Psoas muscle (tissue), 7 donors: ENCODE measurements at regions not wholly inside any gene's neighbourhood (a gene's known extent, or its start where the extent isn't known, plus 50 kb on each side); places are given as distances from the start of the nearest gene placed in this dataset.

ENCODE experiments used
- ATAC-seq, 4 donors: fragments of 200-7000 bp; cut with Tn5 transposase; one replicate each; pipeline ENCODE4 v1.9.1; 2020; ENCODE audit warnings: moderate library complexity in 3 of 4, mild to moderate bottlenecking in 2 of 4
- DNase-seq, 2 donors: peaks; one replicate each; pipeline ENCODE4 v3.0.0-alpha.2; 2020
- H3K27ac ChIP-seq: fragments of 200-600 bp; one replicate; pipeline ENCODE4 v1.8.0; 2022
- H3K27me3 ChIP-seq, 3 donors: fragments of 200-600 bp in 1 of 3; one replicate each; pipeline versions ENCODE4 v1.6.1 to v1.8.0; 2013 to 2022; ENCODE audit warnings: low read length in 2 of 3, mild to moderate bottlenecking in 2 of 3, moderate library complexity in 1 of 3; ENCODE audit not compliant: insufficient read depth in 3 of 3
- H3K36me3 ChIP-seq, 2 donors: fragments of 200-600 bp in 1 of 2; one replicate each; pipeline versions ENCODE4 v1.6.1 to v1.8.0; 2013 to 2022; ENCODE audit warnings: low read depth in 1 of 2, mild to moderate bottlenecking in 1 of 2, moderate library complexity in 1 of 2; ENCODE audit not compliant: insufficient read depth in 1 of 2
- H3K4me1 ChIP-seq: fragments of 200-600 bp; one replicate; pipeline ENCODE4 v1.8.0; 2022
- H3K4me3 ChIP-seq: fragments of 200-600 bp; one replicate; pipeline ENCODE4 v1.8.0; 2022; ENCODE audit warnings: mild to moderate bottlenecking
- H3K9me3 ChIP-seq: fragments of 200-600 bp; one replicate; pipeline ENCODE4 v1.8.0; 2022
- CTCF ChIP-seq: fragments of 200-600 bp; IDR thresholded peaks from one replicate; pipeline ENCODE4 v1.8.0; 2022; ENCODE audit warnings: antibody characterized with exemption
- WGBS, 3 donors: extraction: QIAGEN DNeasy Blood & Tissue Kit; methylation state at CpG; one replicate each; pipeline versions ENCODE4 v1.1.6 to v1.1.7; 2013; 5-methylcytosine and 5-hydroxymethylcytosine counted together
- intact Hi-C, 2 donors: fragments of 100-400 bp; cut with DNase I; formaldehyde crosslinking; loops; one replicate each; pipeline versions ENCODE4 v1.11.0 to v1.14.2; 2022
- donor health status: healthy with polysubstance abuse.
- donor health status: DM: no; HTN: no; CAD: no; lungs with moderate emphysema.
- donor health status: Bipolar disorder and iron deficiency.
- donor health status: healthy.
- donor health status: DM: yes; HTN: yes; CAD: no.
- donor health status: DM: no; HTN: no; CAD: no.
- donor health status: DM: yes; HTN: yes; CAD: no.

- Histone ChIP-seq H3K4me3 (no peak overlapping the region), H3K27me3 (no peaks in the 10 kb centered on the region), H3K27ac (no peak overlapping the region), H3K4me1 (no peaks in the 10 kb centered on the region), H3K9me3 (no peaks in the 10 kb centered on the region), H3K36me3 (no peaks in the 10 kb centered on the region)
- intact Hi-C loops = no loop called here
- 52 to 64% (median 61%) methylated on average over 2 of the region's 2 CpGs for WGBS, 3 donors
- no peak for TF ChIP-seq CTCF
- no peak for ATAC-seq
- DNase-seq = no peak
These were observed 1872.6 kb downstream of the ARAP2 start for GRCh38 chr4:34371676-34372075.

DNA sequence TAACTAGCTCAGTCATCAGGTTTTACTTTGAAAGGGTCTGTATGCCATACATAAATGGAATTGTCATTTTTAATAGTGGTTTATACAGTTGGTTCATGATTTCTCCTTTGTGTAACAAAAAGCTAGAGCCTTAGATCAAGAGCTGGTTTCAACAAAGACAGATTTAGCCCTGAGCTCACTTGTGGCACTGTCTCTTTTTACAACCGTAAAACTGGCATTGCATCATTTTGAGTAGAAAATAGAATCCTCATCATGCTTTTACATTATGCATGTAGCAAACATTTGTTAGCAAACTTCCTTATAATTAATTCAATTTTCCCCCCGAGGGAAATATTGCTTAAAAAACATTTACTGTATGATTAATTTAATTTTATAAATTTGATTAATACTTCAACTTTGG, 1871.5 kb downstream of the ARAP2 start:
- 52 to 64% (median 63%) methylated on average over 2 of the region's 2 CpGs for WGBS, 3 donors
- intact Hi-C loops = no loop called here
- Histone ChIP-seq H3K9me3 (no peaks in the 10 kb centered on the region), H3K4me3 (no peak overlapping the region), H3K4me1 (no peaks in the 10 kb centered on the region), H3K27me3 (no peaks in the 10 kb centered on the region), H3K27ac (no peak overlapping the region), H3K36me3 (no peaks in the 10 kb centered on the region)
- no peak for TF ChIP-seq CTCF
- ATAC-seq = no peak
- DNase-seq = no peak

GRCh38 chr4:34373456-34373855, 1870.9 kb downstream of the ARAP2 start:
- H3K9me3 ChIP-seq = no peaks in the 10 kb centered on the region
- H3K27ac ChIP-seq = no peak overlapping the region
- no peak overlapping the region for H3K4me3 ChIP-seq
- H3K4me1 ChIP-seq = no peaks in the 10 kb centered on the region
- no peak for ATAC-seq
- no peak for TF ChIP-seq CTCF
- 90% methylated on average over 3 of the region's 3 CpGs for WGBS, 3 donors
- DNase-seq = no peak
- H3K27me3 ChIP-seq = no peaks in the 10 kb centered on the region
- intact Hi-C loops = no loop called here
- H3K36me3 ChIP-seq = no peaks in the 10 kb centered on the region

DNA sequence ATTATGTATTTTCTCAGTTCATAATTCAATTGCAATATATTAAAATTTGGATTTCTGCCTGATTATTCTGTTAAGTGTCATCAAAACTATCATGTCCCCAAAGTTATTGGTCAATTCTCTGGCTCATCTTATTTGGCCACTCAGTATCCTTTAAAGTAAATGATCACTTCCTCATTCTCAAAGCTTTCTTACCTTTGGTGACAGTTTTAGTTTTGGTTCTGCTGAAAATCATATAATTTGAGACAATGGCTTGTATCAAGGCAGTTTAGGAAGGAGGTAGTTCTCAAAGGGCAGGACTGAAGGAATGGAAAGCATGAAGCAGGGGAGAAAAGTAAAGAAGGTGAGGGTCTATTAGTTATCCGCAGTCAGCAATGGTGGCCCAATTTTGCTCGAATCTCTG, 1832.1 kb downstream of the ARAP2 start:
- Histone ChIP-seq H3K27me3 (no peaks in the 10 kb centered on the region), H3K4me1 (no peaks in the 10 kb centered on the region), H3K36me3 (no peaks in the 10 kb centered on the region), H3K27ac (no peak overlapping the region), H3K9me3 (peaks cover 4% of the 10 kb centered on the region), H3K4me3 (no peak overlapping the region)
- WGBS, 3 donors = 75 to 89% (median 79%) methylated on average over 2 of the region's 2 CpGs
- ATAC-seq (no peak), DNase-seq (no peak)
- intact Hi-C loops = no loop called here
- TF ChIP-seq CTCF = no peak

- no peaks in the 10 kb centered on the region for H3K36me3 ChIP-seq
- peaks cover 4% of the 10 kb centered on the region for H3K9me3 ChIP-seq
- TF ChIP-seq CTCF = no peak
- intact Hi-C loops = no loop called here
- no peak overlapping the region for H3K27ac ChIP-seq
- no peak overlapping the region for H3K4me3 ChIP-seq
- ATAC-seq (no peak), DNase-seq (no peak)
- no peaks in the 10 kb centered on the region for H3K27me3 ChIP-seq
- no peaks in the 10 kb centered on the region for H3K4me1 ChIP-seq
- 84 to 85% (median 84%) methylated on average over 2 of the region's 2 CpGs for WGBS, 3 donors
These were observed 1831.4 kb downstream of the ARAP2 start for GRCh38 chr4:34412911-34413310.
